ENCODE measurements at regions not wholly inside any gene's neighbourhood (a gene's known extent, or its start where the extent isn't known, plus 50 kb on each side); places are given as distances from the start of the nearest gene placed in this dataset.

DNA sequence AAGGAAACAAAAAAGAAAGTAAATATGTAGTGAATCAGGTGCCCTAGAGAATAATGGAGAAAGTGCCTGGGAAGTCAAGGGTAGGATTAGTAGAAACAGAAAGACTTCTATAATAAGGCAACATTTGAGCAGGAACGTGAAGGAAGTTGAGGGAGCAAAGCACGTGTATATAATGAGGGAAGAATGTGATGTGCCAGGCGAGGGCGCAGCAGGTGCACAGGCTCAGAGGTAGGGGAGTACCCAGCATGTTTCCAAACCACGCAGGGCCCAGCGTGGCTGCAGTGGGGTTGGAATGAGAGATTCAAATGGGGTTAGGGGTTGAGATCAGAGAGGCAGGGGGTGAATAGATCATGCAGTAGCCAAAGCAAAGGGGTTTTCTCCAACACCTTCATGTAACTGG is 91.9 kb upstream of the VGLL4 start:
- TF ChIP-seq, protein P1, sequence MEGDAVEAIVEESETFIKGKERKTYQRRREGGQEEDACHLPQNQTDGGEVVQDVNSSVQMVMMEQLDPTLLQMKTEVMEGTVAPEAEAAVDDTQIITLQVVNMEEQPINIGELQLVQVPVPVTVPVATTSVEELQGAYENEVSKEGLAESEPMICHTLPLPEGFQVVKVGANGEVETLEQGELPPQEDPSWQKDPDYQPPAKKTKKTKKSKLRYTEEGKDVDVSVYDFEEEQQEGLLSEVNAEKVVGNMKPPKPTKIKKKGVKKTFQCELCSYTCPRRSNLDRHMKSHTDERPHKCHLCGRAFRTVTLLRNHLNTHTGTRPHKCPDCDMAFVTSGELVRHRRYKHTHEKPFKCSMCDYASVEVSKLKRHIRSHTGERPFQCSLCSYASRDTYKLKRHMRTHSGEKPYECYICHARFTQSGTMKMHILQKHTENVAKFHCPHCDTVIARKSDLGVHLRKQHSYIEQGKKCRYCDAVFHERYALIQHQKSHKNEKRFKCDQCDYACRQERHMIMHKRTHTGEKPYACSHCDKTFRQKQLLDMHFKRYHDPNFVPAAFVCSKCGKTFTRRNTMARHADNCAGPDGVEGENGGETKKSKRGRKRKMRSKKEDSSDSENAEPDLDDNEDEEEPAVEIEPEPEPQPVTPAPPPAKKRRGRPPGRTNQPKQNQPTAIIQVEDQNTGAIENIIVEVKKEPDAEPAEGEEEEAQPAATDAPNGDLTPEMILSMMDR (IDR thresholded peaks at IDR 0.05; ENCODE audit: poor library complexity, severe bottlenecking), result no peak
- TF ChIP-seq EZH2 (IDR thresholded peaks at IDR 0.05; ENCODE audit: borderline replicate concordance, insufficient read depth, low read length, poor library complexity, severe bottlenecking) (no peak), EP300 (conservative IDR thresholded peaks at IDR 0.05; ENCODE audit: poor library complexity, severe bottlenecking) (no peak), RAD21 (conservative IDR thresholded peaks at IDR 0.05) (no peak), POLR2AphosphoS5 (IDR thresholded peaks at IDR 0.05) (no peak), SMC3 (conservative IDR thresholded peaks at IDR 0.05; ENCODE audit: poor library complexity) (no peak), TAF1 (IDR thresholded peaks at IDR 0.05; ENCODE audit: low read depth) (no peak)

Measured in neural cell (in vitro differentiated cells).